Lower leg skin (tissue), 3 donors: ENCODE measurements at regions not wholly inside any gene's neighbourhood (a gene's known extent, or its start where the extent isn't known, plus 50 kb on each side); places are given as distances from the start of the nearest gene placed in this dataset.

Source experiments
- POLR2A ChIP-seq, 2 donors: fragments of 450-650 bp; IDR thresholded peaks; one replicate each; pipeline ENCODE4 v1.6.1; 2016 to 2017; ENCODE audit warnings: antibody characterized with exemption in 2 of 2, mild to moderate bottlenecking in 1 of 2, moderate library complexity in 1 of 2
- TF ChIP-seq, protein P1 (sequence below), 3 donors: fragments of 450-650 bp; IDR thresholded peaks; one replicate each; pipeline ENCODE4 v1.5.1; 2016; ENCODE audit warnings: antibody characterized with exemption in 3 of 3, mild to moderate bottlenecking in 3 of 3, moderate library complexity in 2 of 3

GRCh38 chr16:9206156-9206555, 114.7 kb downstream of the HAPSTR1 start:
- TF ChIP-seq, protein P1, sequence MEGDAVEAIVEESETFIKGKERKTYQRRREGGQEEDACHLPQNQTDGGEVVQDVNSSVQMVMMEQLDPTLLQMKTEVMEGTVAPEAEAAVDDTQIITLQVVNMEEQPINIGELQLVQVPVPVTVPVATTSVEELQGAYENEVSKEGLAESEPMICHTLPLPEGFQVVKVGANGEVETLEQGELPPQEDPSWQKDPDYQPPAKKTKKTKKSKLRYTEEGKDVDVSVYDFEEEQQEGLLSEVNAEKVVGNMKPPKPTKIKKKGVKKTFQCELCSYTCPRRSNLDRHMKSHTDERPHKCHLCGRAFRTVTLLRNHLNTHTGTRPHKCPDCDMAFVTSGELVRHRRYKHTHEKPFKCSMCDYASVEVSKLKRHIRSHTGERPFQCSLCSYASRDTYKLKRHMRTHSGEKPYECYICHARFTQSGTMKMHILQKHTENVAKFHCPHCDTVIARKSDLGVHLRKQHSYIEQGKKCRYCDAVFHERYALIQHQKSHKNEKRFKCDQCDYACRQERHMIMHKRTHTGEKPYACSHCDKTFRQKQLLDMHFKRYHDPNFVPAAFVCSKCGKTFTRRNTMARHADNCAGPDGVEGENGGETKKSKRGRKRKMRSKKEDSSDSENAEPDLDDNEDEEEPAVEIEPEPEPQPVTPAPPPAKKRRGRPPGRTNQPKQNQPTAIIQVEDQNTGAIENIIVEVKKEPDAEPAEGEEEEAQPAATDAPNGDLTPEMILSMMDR (IDR thresholded peaks at IDR 0.05) = no peak
- TF ChIP-seq POLR2A (IDR thresholded peaks at IDR 0.05) = no peak
